ENCODE measurements at regions not wholly inside any gene's neighbourhood (a gene's known extent, or its start where the extent isn't known, plus 50 kb on each side); places are given as distances from the start of the nearest gene placed in this dataset.

GRCh38 chr15:62539236-62539635, 374.2 kb upstream of the C2CD4B start:
- Histone ChIP-seq H3K4me1 (ENCODE audit: insufficient read depth, low read length, poor library complexity, severe bottlenecking) (no peaks in the 10 kb centered on the region), H3K4me3 (ENCODE audit: low read depth, low read length, poor library complexity, severe bottlenecking) (no peak overlapping the region), H4K20me1 (ENCODE audit: insufficient read depth, low read length) (no peaks in the 10 kb centered on the region), H3K4me2 (ENCODE audit: low read length) (no peak overlapping the region), H3K36me3 (ENCODE audit: insufficient read depth, low read length) (no peaks in the 10 kb centered on the region), H3K79me2 (ENCODE audit: insufficient read depth, low read depth, low read length) (no peaks in the 10 kb centered on the region), H3K9me2 (ENCODE audit: insufficient read depth, low read length) (no peaks in the 10 kb centered on the region), H3K9me3 (ENCODE audit: low read length) (no peaks in the 10 kb centered on the region), H2AFZ (ENCODE audit: low read length) (no peak overlapping the region), H3K27ac (ENCODE audit: low read depth, low read length, poor library complexity, severe bottlenecking) (no peak overlapping the region)
- DNase-seq (ENCODE audit: low spot score) = no peak
- CTCF ChIA-PET (ENCODE audit: unreplicated experiment) = no interaction called here
- intact Hi-C loops (cut with micrococcal nuclease; ENCODE audit: unreplicated experiment) = no loop called here
- no TSS peak for BruUV-seq (replicated peaks)
- TF ChIP-seq EZH2phosphoT487 (IDR thresholded peaks at IDR 0.05; ENCODE audit: borderline replicate concordance, low read depth, low read length) = no peak
- TF ChIP-seq, protein P1, sequence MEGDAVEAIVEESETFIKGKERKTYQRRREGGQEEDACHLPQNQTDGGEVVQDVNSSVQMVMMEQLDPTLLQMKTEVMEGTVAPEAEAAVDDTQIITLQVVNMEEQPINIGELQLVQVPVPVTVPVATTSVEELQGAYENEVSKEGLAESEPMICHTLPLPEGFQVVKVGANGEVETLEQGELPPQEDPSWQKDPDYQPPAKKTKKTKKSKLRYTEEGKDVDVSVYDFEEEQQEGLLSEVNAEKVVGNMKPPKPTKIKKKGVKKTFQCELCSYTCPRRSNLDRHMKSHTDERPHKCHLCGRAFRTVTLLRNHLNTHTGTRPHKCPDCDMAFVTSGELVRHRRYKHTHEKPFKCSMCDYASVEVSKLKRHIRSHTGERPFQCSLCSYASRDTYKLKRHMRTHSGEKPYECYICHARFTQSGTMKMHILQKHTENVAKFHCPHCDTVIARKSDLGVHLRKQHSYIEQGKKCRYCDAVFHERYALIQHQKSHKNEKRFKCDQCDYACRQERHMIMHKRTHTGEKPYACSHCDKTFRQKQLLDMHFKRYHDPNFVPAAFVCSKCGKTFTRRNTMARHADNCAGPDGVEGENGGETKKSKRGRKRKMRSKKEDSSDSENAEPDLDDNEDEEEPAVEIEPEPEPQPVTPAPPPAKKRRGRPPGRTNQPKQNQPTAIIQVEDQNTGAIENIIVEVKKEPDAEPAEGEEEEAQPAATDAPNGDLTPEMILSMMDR (conservative IDR thresholded peaks at IDR 0.05; ENCODE audit: low read length) = no peak
- POLR2A ChIA-PET = no interaction called here

- BruUV-seq (replicated peaks) = no TSS peak
- Histone ChIP-seq H3K4me1 (ENCODE audit: insufficient read depth, low read length, poor library complexity, severe bottlenecking) (no peaks in the 10 kb centered on the region), H3K9me2 (ENCODE audit: insufficient read depth, low read length) (no peaks in the 10 kb centered on the region), H3K79me2 (ENCODE audit: insufficient read depth, low read depth, low read length) (no peaks in the 10 kb centered on the region), H3K27ac (ENCODE audit: low read depth, low read length, poor library complexity, severe bottlenecking) (no peak overlapping the region), H3K4me3 (ENCODE audit: low read depth, low read length, poor library complexity, severe bottlenecking) (no peak overlapping the region), H3K4me2 (ENCODE audit: low read length) (no peak overlapping the region), H3K36me3 (ENCODE audit: insufficient read depth, low read length) (no peaks in the 10 kb centered on the region), H3K9me3 (ENCODE audit: low read length) (no peaks in the 10 kb centered on the region), H2AFZ (ENCODE audit: low read length) (no peak overlapping the region), H4K20me1 (ENCODE audit: insufficient read depth, low read length) (no peaks in the 10 kb centered on the region)
- CTCF ChIA-PET (ENCODE audit: unreplicated experiment) = no interaction called here
- intact Hi-C loops (cut with micrococcal nuclease; ENCODE audit: unreplicated experiment) = no loop called here
- no peak for DNase-seq (ENCODE audit: low spot score)
- TF ChIP-seq EZH2phosphoT487 (IDR thresholded peaks at IDR 0.05; ENCODE audit: borderline replicate concordance, low read depth, low read length) = no peak
- TF ChIP-seq, protein P1 (conservative IDR thresholded peaks at IDR 0.05; ENCODE audit: low read length) = no peak
- POLR2A ChIA-PET = no interaction called here
These were observed 376.2 kb upstream of the C2CD4B start for GRCh38 chr15:62541250-62541649.

DNA sequence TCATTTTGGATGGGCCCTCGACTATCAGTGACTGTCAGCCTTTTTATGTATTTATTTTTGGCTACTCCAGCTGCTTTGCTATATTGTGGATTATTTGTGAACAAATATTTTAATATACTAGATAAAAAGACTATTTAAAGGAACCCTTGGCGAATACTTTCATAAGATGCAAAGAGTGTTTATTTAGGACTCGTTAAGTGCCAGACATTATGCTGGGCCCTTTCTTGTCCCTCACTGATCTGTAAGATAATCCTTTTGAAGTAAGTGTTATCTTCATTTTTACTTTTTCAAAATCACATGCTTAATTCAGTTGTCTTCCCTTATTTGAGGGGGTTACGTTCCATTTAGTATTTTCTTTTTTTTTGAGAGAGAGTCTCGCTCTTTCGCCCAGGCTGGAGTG, 376.8 kb upstream of the C2CD4B start:
- DNase-seq (ENCODE audit: low spot score) = no peak
- Histone ChIP-seq H3K36me3 (ENCODE audit: insufficient read depth, low read length) (no peaks in the 10 kb centered on the region), H3K9me3 (ENCODE audit: low read length) (no peaks in the 10 kb centered on the region), H3K4me3 (ENCODE audit: low read depth, low read length, poor library complexity, severe bottlenecking) (no peak overlapping the region), H3K27ac (ENCODE audit: low read depth, low read length, poor library complexity, severe bottlenecking) (no peak overlapping the region), H3K79me2 (ENCODE audit: insufficient read depth, low read depth, low read length) (no peaks in the 10 kb centered on the region), H3K4me2 (ENCODE audit: low read length) (no peak overlapping the region), H4K20me1 (ENCODE audit: insufficient read depth, low read length) (no peaks in the 10 kb centered on the region), H3K4me1 (ENCODE audit: insufficient read depth, low read length, poor library complexity, severe bottlenecking) (no peaks in the 10 kb centered on the region), H2AFZ (ENCODE audit: low read length) (no peak overlapping the region), H3K9me2 (ENCODE audit: insufficient read depth, low read length) (no peaks in the 10 kb centered on the region)
- no TSS peak for BruUV-seq (replicated peaks)
- intact Hi-C loops (cut with micrococcal nuclease; ENCODE audit: unreplicated experiment) = no loop called here
- CTCF ChIA-PET (ENCODE audit: unreplicated experiment) = no interaction called here
- POLR2A ChIA-PET = no interaction called here
- TF ChIP-seq, protein P1 (conservative IDR thresholded peaks at IDR 0.05; ENCODE audit: low read length) = no peak
- TF ChIP-seq EZH2phosphoT487 (IDR thresholded peaks at IDR 0.05; ENCODE audit: borderline replicate concordance, low read depth, low read length) = no peak
